GM23338 (cell line): ENCODE measurements at regions not wholly inside any gene's neighbourhood (a gene's known extent, or its start where the extent isn't known, plus 50 kb on each side); places are given as distances from the start of the nearest gene placed in this dataset.

Source experiments
- ATAC-seq: fragments of 200-7000 bp; cut with Tn5 transposase; 3 replicates; pipeline ENCODE4 v1.9.1; 2020
- DNase-seq: peaks from one replicate; pipeline ENCODE4 v3.0.0-alpha.2; 2015; ENCODE audit warnings: low spot score
- H2AFZ ChIP-seq: fragments of 200-600 bp; sonication (generic); 2 replicates; pipeline ENCODE4 v1.8.0; 2016; ENCODE audit warnings: antibody characterized with exemption, mild to moderate bottlenecking, moderate library complexity
- H3F3A ChIP-seq: fragments of 200-600 bp; sonication (generic); replicated peaks from 2 replicates; pipeline ENCODE4 v1.8.0; 2017; ENCODE audit warnings: antibody characterized with exemption, mixed run types, low read depth
- H3K27ac ChIP-seq: fragments of 200-600 bp; sonication (generic); 2 replicates; pipeline ENCODE4 v1.6.1; 2016; ENCODE audit warnings: low read depth
- H3K27me3 ChIP-seq: fragments of 200-600 bp; sonication (generic); 2 replicates; pipeline ENCODE4 v1.8.0; 2016; ENCODE audit warnings: mild to moderate bottlenecking, mixed run types, moderate library complexity; ENCODE audit not compliant: insufficient read depth
- H3K36me3 ChIP-seq: fragments of 200-600 bp; sonication (generic); 2 replicates; pipeline ENCODE4 v1.8.0; 2016; ENCODE audit warnings: mild to moderate bottlenecking; ENCODE audit not compliant: insufficient read depth
- H3K4me1 ChIP-seq: fragments of 200-600 bp; sonication (generic); 2 replicates; pipeline ENCODE4 v1.8.0; 2016; ENCODE audit warnings: mild to moderate bottlenecking, moderate library complexity; ENCODE audit not compliant: insufficient read depth
- H3K4me2 ChIP-seq: fragments of 200-600 bp; sonication (generic); 2 replicates; pipeline ENCODE4 v1.7.1; 2017; ENCODE audit warnings: mixed run types
- H3K4me3 ChIP-seq: fragments of 200-600 bp; sonication (generic); 2 replicates; pipeline ENCODE4 v1.6.1; 2016; ENCODE audit warnings: mixed run types
- H3K79me2 ChIP-seq: fragments of 200-600 bp; sonication (generic); replicated peaks from 2 replicates; pipeline ENCODE4 v1.8.0; 2017; ENCODE audit warnings: mild to moderate bottlenecking; ENCODE audit not compliant: insufficient read depth
- H3K9me2 ChIP-seq: fragments of 200-600 bp; sonication (generic); 2 replicates; pipeline ENCODE4 v1.8.0; 2017; ENCODE audit not compliant: insufficient read depth
- H4K20me1 ChIP-seq: fragments of 200-600 bp; sonication (generic); replicated peaks from 2 replicates; pipeline ENCODE4 v1.8.0; 2017; ENCODE audit warnings: mild to moderate bottlenecking; ENCODE audit not compliant: insufficient read depth
- H3K27ac Mint-ChIP-seq: 2 replicates; pipeline ENCODE4 v1.8.0; 2020; ENCODE audit warnings: inconsistent platforms, mild to moderate bottlenecking, moderate library complexity, mixed read lengths
- H3K27me3 Mint-ChIP-seq: 3 replicates; pipeline ENCODE4 v1.8.0; 2022; ENCODE audit warnings: low read depth, mild to moderate bottlenecking, moderate library complexity, mixed read lengths, inconsistent platforms; ENCODE audit not compliant: insufficient read depth, poor library complexity
- H3K36me3 Mint-ChIP-seq: 3 replicates; pipeline ENCODE4 v1.8.0; 2021; ENCODE audit warnings: low read depth, mild to moderate bottlenecking, inconsistent platforms, moderate library complexity, mixed read lengths
- H3K4me1 Mint-ChIP-seq: 3 replicates; pipeline ENCODE4 v1.8.0; 2020; ENCODE audit warnings: mild to moderate bottlenecking, inconsistent platforms, mixed read lengths
- H3K4me3 Mint-ChIP-seq: 3 replicates; pipeline ENCODE4 v1.8.0; 2021; ENCODE audit warnings: moderate library complexity, mild to moderate bottlenecking, inconsistent platforms, mixed read lengths
- H3K9me3 Mint-ChIP-seq: 3 replicates; pipeline ENCODE4 v1.8.0; 2020; ENCODE audit warnings: moderate library complexity, mild to moderate bottlenecking, inconsistent platforms, mixed read lengths
- CREB1 ChIP-seq: fragments of 250-450 bp; sonication (Bioruptor Pico); IDR thresholded peaks from 2 replicates; pipeline ENCODE4 v1.5.0; 2020; ENCODE audit warnings: low read depth, mild to moderate bottlenecking, moderate library complexity
- ETS1 ChIP-seq: IDR thresholded peaks from 2 replicates; pipeline ENCODE4 v1.6.1; 2016; ENCODE audit warnings: antibody characterized with exemption
- EZH2phosphoT487 ChIP-seq: fragments of 200-600 bp; sonication (generic); IDR thresholded peaks from one replicate; pipeline ENCODE4 v1.8.1; 2018; ENCODE audit warnings: antibody characterized with exemption; ENCODE audit not compliant: unreplicated experiment
- JUNB ChIP-seq: IDR thresholded peaks from one replicate; pipeline ENCODE4 v1.6.1; 2016; ENCODE audit warnings: antibody characterized with exemption; ENCODE audit not compliant: unreplicated experiment
- POLR2AphosphoS5 ChIP-seq: IDR thresholded peaks from 2 replicates; pipeline ENCODE4 v1.6.1; 2016; ENCODE audit warnings: antibody characterized with exemption, low read depth
- REST ChIP-seq: IDR thresholded peaks from one replicate; pipeline ENCODE4 v1.6.1; 2018; ENCODE audit warnings: antibody characterized with exemption; ENCODE audit not compliant: unreplicated experiment
- ZNF331 ChIP-seq: fragments of 250-450 bp; sonication (Bioruptor Pico); IDR thresholded peaks from 2 replicates; pipeline ENCODE4 v1.5.0; 2020; ENCODE audit warnings: low read depth, mild to moderate bottlenecking, moderate library complexity

- TF ChIP-seq REST, result no peak
- no peak for TF ChIP-seq EZH2phosphoT487
- no peak for TF ChIP-seq ZNF331 (CRISPR knock-in tag)
- TF ChIP-seq JUNB, result no peak
- TF ChIP-seq POLR2AphosphoS5, result no peak
These were observed 528.5 kb upstream of the MGMT start (continued) for GRCh38 chr10:128938558-128938957.

- Mint-ChIP-seq H3K27ac (no peak overlapping the region), H3K4me3 (no peak overlapping the region), H3K4me1 (no peaks in the 10 kb centered on the region), H3K36me3 (no peaks in the 10 kb centered on the region), H3K27me3 (peaks cover 10% of the 10 kb centered on the region), H3K9me3 (no peaks in the 10 kb centered on the region; the same call in 2 of the 3 replicates)
- Histone ChIP-seq H3K27ac (no peak overlapping the region), H3F3A (no peaks in the 10 kb centered on the region), H3K9me2 (no peaks in the 10 kb centered on the region; the same call in 1 of the 2 replicates), H3K4me3 (no peak overlapping the region), H2AFZ (no peak overlapping the region), H3K27me3 (no peaks in the 10 kb centered on the region), H3K4me2 (no peak overlapping the region), H4K20me1 (no peaks in the 10 kb centered on the region), H3K79me2 (no peaks in the 10 kb centered on the region), H3K4me1 (no peaks in the 10 kb centered on the region), H3K36me3 (no peaks in the 10 kb centered on the region)
- no peak for ATAC-seq
- DNase-seq, result no peak
- TF ChIP-seq REST (no peak), CREB1 (CRISPR knock-in tag) (no peak), ETS1 (no peak)
These were observed 527.0 kb upstream of the MGMT start for GRCh38 chr10:128940081-128940480.
